NOMO-1 (cell line): ENCODE measurements at regions not wholly inside any gene's neighbourhood (a gene's known extent, or its start where the extent isn't known, plus 50 kb on each side); places are given as distances from the start of the nearest gene placed in this dataset.
"Not testable (repeated sequence)": the region's sequence is repeated elsewhere in the genome, so short reads cannot be mapped to it uniquely, and the experiment has no call there.

Experiments used
- DNase-seq, 2 experiments: peaks; one replicate each; lab custom pipeline; 2025; ENCODE audit not compliant: unreplicated experiment in 2 of 2; lab: John Stamatoyannopoulos, UW

DNA sequence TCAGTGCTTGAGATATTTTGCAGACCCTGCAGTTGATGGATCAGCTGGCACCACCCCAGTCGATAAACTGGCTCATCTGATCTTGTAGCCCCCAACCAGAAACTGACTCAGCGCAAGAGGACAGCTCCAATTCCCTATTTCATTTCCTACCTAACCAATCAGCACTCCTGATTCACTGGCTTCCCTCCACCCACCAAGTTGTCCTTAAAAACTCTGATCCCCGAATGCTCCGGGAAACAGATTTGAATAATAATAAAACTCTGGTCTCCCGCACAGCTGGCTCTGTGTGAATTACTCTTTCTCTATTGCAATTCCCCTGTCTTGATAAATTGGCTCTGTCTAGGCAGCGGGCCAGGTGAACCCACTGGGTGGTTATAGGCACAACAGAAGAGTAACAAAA lies 289.4 kb upstream of the SYT1 start:
- not testable (repeated sequence) for DNase-seq

DNA sequence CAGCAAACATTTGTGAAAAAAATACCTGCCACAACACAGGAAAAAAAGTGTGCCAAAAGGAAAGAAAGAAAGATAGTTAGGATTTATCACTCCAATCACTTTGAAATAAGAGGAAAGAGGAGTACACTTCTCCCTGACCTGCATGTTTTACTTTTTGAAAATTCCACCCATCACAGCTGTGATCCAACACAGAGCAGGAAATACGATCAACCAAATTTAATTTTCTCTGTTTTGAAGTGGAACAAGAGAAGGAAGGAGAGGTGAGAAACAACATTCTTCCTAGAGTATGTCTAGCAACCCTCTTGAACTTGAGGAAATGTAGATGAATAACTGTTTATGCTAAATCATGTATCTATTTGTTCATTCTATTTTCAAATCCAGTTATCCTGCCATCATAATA lies 284.7 kb upstream of the SYT1 start:
- no peak for DNase-seq

DNA sequence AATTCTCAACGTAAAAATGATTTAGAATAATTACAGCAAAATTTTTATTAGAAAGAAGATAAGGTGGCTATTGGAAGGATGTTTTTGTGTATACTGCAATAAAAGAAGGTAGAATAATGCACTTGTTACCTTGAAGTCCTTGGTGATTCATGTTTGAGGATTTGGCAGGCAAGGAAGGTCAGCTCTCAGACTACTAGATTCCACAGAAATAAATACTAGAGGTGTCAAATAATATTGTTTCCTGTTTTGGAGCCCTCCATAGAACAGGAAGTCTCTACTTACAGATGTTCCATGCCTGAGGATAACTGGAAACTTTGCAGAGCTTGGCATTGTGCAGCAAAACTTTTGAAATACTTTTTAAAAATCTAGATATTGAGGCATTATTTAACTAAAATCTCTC lies 284.3 kb upstream of the SYT1 start:
- no peak for DNase-seq

DNA sequence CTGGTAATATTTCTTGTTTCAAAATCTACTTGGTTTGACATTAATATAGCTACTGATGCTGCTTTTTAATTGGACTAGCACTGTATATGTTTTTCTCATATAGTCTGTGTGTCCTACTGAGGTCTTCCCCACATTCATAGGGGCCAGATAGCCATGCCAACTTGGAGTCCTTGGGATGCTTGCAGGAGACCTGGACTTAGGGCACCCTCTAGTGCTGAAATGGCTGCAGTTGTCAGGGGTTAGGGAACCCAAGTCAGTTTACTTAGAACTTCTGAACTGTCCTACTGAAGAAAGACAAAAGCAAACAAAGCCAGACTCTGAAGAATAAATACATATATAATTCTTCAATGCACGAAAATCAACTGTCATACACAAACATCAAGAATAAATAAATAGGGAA lies 279.9 kb upstream of the SYT1 start:
- no peak for DNase-seq

DNA sequence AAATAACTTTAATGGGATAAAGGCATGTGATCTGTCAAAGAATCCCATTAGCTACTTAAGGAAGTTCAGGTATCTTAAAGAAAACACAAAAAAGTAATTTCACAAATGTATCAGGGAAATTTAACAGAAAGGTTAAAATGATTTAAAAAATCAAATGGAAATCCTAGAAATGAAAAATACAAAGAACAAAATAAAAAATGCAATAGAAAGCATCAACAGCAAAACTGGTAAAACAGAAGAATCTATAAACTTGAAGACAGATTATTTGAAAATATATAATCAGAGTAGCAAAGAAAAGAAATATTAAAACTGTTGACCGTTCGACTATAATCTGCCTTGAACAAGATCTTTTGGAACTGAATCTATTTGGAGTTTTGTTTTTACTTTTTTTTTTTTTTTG lies 279.4 kb upstream of the SYT1 start:
- DNase-seq, result no peak

DNA sequence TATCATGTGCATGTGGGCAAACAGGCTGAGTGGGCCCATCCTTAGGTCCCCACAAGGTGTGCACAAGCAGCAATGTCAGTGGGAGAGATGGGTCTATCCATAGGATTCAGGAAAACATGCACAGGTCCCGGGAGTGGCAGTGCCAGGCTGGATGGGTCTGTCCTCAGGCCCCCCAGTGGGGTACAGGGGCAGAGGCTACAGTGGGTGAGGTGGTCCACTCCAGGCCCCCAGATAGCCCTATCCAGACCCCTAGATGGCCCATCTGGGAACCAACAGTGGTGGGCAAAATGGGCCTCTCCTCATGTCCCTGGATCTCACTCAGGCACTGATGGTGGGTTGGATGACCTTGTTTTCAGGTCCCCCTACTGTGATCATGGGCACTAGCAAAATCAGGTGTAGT lies 277.8 kb upstream of the SYT1 start:
- DNase-seq, result no peak

DNA sequence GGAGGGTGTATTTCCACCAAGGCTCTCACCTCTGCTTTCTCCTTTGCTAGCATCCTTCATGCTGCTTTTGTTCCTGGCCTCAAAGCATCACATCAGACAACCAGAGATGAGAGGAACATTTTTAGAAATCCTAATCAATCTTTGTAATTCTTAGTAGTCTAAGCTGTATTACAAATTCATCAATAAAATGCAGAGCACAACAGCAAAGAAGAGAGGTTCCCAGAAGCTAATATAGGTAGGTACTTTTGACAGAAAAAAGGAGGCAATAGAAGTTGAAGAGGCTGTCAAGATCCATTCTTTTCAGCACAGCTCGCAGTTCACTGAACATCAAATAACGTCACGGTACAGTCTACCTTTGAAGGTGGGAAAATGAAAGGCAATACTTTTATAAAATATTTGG lies 265.2 kb upstream of the SYT1 start:
- DNase-seq, result no peak

DNA sequence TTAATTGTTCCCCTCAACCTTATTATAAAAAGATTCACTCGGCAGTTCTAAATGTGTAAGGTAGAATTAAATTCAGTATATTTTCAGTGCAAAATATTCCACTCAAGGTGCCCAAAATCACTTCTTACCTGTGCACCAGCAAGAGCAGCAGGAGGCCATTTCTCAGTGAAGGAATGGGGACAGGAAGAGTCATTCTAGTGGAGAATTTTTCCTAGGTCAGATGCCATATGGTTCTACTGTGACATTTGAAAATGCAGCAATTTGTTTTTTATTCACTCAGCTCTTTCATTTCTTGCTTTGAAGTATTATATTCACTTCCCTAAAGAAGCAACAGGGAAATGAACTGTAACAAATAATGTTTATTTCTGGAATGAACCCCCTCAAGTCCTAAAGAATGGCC lies 264.0 kb upstream of the SYT1 start:
- DNase-seq, result no peak

DNA sequence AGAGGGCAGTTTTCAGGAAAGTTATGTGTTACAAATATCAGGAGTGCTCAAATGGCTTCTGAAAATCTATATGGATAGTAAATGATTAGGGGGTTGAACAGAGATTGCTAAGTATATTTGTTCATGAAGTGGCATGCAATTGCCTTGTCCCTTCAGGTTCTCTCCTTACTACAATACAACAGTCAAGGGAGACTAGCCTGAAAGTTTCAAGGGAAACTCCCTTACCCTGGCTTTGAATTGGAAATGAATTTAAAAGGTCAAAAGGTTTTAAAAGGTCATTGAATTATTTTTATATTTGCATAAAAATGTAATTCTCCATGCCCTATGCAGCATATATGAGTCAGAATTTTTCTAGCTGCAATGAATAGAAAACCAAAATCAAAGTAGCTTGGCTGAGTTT lies 253.1 kb upstream of the SYT1 start:
- DNase-seq, result no peak

DNA sequence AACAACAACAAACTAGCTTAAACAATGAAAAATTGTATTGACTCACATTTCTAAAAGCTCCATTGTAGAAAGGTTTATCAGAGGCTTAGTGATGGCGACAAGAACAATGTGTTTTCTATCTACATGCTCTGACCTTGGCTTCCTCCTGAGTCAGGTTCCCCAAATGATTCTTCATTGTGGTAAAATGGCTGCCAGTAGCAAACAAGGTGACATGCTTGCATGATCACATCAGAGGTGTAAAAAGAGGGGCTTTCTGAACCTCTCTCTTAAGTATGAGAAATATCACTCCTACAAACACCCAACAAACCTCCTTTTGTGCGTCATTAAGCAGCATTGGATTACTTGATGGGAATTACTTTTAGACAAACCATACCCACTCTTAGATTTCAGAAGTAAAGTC lies 252.4 kb upstream of the SYT1 start:
- DNase-seq, result no peak

DNA sequence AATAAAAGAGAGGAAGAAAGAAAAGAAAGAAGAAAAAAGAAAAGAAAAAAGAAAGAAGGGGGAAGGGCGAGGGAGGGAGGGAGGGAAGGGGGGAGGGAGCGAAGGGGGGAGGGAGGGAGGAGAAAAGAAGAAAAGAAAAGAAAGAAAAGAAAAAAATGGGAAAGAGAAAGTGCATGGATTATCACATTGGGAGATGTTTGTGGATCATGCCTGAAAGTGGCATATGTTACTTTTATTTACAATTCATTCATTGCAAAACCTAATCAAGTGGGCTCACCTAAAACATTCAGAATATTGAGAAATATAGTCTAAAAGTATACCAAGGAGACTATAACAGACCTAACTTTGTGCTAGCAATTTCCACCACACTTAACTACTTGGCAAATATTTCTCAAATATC lies 246.9 kb upstream of the SYT1 start:
- DNase-seq, result no peak

DNA sequence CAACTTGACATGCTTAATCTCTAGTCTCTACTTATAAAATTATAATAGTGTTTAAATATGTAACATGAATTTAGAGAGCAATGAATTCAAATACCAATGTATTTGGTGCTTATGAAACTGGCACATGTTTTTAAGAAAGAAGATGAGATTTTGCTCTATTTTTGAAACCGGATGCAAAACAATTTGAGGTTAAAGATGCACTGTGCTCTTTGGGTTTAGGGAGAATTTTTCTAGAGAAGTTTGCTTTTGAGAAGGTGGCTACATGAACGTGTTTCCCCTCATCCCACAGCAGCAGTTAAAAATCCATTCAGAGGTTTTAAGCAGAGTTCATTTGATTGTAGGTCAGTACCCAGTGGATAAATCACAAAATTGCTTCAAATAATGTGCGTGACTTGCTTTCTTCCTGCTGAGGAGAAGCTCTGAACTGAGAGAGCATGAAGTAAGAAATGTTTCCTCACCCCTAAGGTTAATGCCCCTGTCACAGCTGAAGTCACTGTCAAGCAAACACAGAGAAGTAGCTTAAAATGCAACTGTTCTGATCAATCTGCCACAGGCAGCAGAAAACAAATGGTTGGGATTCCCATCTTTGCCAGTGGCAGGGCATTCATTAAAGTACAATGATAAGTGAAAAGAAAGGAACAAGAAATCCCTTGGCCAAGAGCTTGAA lies 241.9 kb upstream of the SYT1 start:
- DNase-seq, result no peak

DNA sequence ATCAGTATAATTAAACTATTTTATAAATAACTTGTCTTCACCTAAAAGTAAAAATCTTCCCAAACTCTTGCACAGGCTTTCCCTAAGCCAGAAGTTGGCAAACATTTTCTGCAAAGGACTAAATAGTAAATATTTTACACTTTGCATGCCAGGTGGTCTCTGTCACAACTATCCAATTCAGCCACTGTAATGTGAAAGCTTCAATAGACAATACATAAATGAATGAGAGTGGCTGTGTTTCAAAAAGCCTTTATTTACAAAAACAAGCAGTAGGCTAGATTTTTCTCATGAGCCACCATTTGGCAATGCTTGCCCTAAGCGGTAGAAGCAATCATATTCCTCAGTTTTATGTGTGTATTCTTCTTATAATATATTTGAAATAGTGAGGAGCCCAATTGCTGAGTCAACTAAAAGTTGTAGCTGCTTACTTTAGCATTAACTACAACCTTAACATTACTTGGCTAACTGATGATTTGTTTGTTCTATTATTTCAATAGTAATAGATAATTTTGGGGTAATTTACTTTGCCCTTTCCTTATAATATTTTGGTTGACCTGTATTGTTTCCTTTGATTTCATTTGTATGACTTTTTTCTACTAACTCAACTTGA lies 236.0 kb upstream of the SYT1 start:
- no peak for DNase-seq

DNA sequence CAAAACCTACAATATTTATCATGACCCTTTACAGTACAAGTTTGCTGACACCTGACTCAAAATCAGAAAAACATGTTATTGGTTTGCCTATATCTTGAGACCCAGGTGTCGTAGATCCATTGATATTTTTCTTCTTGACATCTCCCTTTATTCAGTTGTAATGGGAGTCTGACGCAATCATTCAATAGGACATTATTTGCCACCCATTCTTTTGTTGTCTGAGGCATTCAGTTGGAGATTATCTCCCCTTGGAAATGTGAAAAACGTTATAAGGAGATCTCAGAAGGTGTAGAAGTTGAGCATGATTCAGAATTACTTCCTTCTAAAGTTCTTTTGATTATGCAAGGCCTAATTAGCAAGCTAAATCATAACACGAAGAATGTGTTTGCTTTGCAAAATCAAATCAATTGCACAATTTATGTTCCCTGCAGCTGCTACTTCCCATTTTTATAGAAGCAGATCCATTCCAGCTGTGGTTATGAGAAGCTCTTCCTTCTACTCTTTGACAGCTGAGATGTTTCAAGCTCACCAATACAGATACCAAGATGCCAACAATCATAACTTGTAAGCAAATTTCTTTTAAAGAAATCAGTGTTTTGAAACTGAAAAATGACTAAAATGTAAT lies 228.2 kb upstream of the SYT1 start:
- peak; percentile 49 to 92 for DNase-seq

DNA sequence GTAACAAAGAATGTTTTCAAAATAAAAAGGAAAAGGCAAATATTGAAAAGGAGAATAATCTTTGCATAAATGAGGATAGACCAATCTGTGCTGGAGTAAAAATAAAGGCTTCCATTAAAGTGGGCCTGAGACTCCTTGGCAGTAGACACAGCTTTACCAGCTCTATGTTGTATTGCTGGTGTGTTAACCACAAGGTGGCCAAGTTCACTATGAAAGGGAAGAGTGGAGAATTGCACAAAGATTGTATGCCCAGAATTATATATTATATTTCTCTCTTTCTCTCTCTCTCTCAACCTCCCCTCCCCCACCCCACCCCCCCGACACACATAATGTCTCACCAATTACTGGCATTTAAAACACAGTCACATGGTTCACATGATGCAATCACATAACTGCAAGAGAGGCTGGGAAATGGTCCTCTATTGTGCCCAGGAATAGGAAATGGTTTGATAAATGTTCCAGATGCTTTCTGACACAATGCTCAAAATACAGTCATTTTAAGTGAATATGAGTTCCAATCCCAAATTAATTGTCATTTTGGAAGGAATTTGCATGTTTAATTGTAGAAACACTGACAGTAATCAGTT lies 222.6 kb upstream of the SYT1 start:
- no peak for DNase-seq

DNA sequence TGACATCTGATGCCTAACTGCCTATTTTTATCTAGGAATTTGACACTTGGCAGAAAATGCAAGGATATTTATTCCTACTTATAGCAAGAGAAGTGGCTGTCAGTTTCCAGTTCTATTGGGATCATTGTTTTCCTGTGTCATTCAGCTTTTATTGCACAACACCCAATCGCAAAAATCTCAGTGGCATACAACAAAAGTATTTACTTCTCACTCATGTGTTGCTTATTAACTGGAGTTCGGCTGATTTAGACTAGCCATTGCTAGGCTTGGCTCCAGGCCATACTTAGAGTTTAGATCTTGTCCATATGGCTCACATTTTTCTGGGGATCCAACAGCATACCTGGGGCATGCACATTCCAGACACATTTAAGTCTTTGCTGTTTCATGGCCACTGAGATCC lies 218.6 kb upstream of the SYT1 start:
- no peak for DNase-seq

DNA sequence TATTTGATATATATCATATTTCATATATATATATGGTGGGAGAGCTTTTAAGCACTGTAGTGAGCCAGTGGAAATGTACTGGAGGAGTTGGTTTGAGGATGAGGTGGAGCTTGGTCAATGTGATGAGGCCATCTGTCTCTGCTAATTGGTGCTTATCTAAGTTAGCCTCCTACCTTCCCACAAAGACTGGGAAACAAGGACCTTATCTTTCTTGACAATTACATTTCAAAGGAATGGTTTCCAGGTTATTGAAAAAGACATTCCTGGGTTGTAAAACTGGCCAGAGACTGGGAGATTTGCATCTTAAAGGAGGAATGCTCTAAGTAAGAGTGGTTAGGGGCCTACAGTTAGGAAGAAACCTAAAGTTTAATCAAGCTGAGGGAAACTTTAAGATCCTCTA lies 212.8 kb upstream of the SYT1 start:
- no peak for DNase-seq

DNA sequence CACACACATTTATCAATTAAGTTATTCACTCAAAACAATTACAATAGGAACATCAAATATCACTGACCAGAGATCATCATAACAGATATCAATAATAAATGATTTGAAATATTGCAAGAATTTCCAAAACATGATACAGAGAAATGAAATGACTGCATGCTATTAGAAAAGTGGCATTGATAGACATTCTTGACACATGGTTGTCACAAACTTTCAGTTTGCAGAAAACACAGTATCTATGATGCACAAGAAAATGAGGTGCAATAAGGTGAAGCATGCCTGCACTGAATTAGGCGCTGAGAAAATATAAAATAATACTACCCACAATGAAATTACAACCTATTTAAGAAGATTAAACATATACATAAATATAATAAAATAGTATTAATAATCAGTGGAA lies 198.0 kb upstream of the SYT1 start:
- no peak for DNase-seq

DNA sequence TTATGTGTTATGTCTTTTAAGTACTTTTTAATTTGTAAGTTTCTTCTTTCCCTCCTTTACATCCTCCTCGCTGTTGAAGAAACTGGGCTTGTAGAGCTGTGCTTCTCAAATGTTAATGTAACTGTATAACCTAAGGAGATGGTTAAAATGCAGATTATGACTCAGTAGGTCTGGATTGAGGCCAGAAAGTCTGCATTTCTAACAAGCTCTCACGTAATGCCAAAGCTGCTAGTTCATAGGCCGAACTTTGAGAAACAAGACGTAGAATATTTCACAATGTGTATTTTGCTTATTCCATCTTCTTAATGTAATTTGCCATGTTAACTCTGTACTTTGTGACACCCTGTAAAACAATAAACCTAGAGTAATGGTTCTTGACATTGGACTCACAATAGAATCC lies 193.3 kb upstream of the SYT1 start:
- DNase-seq, result no peak

DNA sequence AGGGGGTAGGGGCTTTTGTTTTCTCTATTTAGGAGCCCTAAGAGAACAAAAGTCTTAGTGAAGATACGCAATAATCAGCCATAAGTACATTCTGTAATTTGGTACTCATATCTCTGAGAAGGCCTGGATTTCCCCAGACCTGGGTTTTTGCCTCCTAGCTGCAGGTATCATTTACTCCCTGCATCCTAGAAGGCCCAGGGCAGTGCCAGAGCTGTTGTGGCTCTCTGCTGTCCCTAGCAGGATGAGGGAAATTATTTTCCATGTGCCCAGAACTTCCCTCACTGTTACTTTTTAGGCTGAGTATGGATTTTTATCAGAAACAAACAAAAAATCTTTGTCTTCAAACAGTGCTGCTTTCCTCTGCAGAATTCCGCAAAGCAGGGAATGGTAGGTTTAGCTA lies 192.5 kb upstream of the SYT1 start:
- DNase-seq, result no peak

DNA sequence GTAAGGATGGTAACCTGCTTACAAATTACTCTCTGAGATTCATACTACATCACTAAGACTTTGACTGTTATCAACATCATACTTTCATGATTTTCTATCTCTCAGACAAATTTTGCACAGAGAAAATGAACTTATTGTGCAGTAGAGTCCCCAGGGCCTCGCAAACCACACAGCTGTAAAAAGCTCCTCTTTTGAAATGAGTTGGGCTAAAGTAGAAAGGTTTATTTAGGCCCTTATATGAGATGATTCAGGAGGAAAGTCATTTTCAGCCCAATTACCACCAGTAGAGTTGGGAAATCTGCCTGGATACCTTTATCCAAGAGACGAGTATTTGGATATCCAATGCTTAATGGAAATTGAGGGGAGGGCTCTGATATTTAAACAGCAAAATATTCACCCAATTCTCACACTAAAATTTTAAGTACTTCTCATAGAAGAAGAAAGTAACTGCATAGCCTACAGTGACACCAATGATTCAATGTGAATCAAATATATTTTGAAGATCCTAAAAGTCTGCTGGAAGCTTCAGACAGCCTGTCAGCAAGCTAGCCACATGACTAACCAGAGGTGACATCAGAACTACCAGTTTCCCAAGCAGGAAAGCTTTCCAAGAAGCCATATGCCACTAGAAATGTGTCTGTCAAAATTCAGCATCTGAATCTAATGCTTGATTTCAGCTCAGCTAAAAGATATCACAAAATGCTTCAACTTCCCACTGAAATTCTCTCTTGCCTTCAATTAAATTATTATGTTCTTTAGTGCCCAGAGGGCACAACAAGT lies 190.1 kb upstream of the SYT1 start:
- DNase-seq, result no peak
